ENCODE measurements at regions not wholly inside any gene's neighbourhood (a gene's known extent, or its start where the extent isn't known, plus 50 kb on each side); places are given as distances from the start of the nearest gene placed in this dataset.

GRCh38 chr1:168387781-168388760 is 107.4 kb downstream of the TBX19 start:
- DNase-seq, result no peak

DNA sequence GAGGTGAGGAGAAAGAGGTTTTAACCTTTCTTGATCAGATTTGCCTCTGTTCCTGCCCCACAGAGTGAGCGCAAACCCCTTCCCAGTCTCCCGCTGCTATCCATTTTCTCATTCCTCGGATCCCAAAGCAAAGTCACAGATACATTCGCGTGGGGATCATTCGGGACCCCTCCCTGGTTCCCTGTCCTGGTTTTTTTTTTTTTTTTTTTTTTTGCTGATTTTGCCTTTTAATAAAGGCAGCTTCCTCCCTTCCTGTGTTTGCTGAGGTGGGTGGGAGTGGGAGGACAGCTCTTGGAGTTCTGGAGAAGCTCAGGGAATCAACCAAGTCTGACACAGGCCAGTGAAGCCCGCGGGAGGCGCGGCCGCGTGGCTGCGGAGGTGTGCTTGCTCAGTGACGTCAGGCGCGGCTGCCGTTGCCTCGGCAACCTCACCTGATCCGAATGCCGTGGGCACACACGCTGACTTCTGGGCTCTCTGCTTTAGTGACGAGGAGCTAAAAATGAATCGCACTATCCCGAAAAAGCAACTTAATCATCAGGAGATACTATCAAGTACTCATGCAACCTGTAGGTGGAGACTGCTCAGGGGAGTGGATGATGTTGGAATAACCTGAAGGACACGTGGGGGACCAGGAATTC is 106.4 kb downstream of the TBX19 start:
- peak in 30 of 56 donors; percentile 12 to 74 (median 42) for DNase-seq

GRCh38 chr1:168386492-168386891 is 105.8 kb downstream of the TBX19 start:
- DNase-seq, result no peak

- DNase-seq, result no peak
These were observed 101.2 kb downstream of the TBX19 start for GRCh38 chr1:168381850-168382249.

DNA sequence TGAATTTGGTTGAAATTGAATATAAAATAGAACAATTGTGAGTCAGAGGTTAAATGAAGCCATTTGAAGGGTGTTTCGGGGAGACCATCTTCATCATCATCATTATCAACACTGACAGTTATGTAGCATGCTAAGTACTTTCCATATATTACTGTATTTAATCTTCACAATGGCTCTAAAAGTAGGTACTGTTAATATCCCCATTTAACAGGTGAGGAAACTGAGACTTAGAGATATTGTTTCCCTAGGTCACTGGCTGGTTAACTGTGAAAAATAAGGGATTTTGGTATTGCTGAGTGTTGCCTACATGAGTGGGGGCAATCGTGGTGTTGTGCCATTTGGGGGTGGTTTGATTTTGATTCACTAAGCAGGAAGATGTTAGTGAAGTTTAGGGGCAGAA is 100.3 kb downstream of the TBX19 start:
- no peak for DNase-seq

GRCh38 chr1:168379104-168379860 is 98.6 kb downstream of the TBX19 start:
- no peak for DNase-seq

GRCh38 chr1:168375566-168376300 is 95.1 kb downstream of the TBX19 start:
- no peak for DNase-seq

DNA sequence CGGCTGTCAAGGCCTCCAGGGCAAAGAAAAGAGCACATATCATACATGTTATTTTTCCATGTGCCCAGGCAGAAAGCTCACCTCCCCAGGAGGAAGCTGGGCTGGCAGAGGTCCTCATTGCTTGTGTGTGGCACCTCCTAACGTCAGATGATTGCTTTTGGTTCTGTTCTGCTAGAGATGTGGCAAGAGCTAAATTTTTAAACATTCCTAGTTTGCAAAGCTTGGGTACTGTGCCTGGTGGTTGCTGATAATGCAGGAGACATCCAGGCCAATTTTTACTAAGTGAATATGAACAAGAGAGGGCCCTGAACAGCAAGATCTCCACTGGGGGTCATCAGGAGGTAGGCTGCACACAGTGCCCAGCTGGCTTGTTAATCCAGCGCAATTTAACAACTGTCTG is 93.9 kb downstream of the TBX19 start:
- no peak for DNase-seq

GRCh38 chr1:168373869-168374268 is 93.2 kb downstream of the TBX19 start:
- DNase-seq, result peak in 28 of 56 donors; percentile 1 to 77 (median 27)

- no peak for DNase-seq
These were observed 92.2 kb downstream of the TBX19 start for GRCh38 chr1:168372861-168373371.

DNA sequence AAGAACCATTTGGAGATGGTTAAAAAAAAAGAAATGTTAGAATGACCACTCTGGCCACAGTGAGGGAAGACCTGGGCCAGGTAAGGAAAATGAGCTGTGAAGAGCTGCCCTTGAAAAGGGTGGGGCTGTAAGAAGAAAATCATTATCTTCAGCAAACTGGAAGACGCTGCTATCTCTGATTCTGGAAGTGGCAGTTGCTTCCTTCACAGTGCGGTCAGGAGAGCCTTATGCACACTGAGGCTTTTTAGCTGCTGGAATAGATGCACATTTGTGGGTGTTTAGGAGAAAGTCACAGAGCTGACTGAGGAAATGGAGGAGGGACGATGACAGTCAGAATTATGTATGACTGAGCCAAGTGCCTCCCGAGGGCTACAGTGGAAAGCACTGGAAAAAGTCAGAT is 91.6 kb downstream of the TBX19 start:
- DNase-seq, result peak in 4 of 56 donors; percentile 8 to 24 (median 16)

DNA sequence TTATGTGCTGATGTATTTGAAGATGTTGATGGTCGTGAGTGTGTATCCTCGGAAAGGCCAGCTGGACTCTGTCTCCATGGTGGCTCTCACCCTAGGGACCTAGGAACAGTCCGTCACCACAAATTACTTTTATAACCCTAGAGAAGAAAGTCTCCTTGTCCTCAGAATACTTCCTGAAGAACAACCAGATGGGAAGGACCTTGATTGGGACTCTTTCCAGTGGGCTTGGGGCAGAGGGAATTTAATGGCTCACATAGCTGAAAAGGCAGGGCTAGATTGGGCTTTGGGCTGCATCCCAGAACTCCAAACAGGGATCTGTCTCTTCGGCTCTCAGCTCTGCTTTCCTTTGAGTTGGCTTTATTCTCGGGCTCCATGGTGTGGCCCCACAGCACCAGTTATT is 90.8 kb downstream of the TBX19 start:
- no peak for DNase-seq

GRCh38 chr1:168370586-168370985 is 89.9 kb downstream of the TBX19 start:
- no peak for DNase-seq

GRCh38 chr1:168369655-168370054 is 89.0 kb downstream of the TBX19 start:
- DNase-seq, result no peak

GRCh38 chr1:168368131-168368530 is 87.5 kb downstream of the TBX19 start:
- no peak for DNase-seq

DNA sequence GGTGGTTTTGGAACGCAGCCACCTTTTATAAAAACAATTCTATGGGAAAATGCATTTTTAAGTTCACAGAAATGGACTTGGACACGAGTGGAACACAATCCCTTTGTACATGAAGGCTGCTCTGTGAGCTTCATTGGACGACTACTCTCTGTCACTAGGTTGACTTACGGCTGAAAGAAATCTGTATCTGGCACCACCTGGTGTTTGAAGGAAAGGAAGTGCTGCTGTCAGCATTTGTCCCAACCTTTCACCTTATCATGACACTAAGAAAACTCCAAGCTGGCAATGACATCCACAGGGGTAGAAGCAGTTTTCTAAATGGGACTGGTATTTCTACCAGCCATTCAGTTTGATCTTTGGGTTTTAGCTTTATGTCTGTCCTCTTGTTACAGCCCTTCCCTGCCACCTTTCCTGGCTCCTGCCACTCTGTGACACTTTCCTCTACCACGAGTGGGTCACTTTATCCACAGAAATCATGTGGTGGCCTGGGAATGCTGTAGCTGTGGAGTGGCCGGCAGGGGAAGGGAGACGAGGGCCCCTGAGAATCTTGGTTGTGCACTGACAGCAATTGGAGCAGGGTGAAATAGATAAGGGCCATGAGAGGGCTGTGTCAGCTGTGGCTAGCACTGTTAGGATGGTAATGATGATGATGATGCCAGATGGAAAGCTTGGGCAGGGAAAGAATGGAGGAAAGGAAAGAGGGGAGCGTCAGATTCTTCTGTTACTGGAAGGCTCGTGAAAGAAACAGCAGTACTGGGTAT is 85.2 kb downstream of the TBX19 start:
- no peak for DNase-seq

Measured in amygdala (tissue), 56 donors.